Astrocyte (in vitro differentiated cells and primary cell): ENCODE measurements at regions not wholly inside any gene's neighbourhood (a gene's known extent, or its start where the extent isn't known, plus 50 kb on each side); places are given as distances from the start of the nearest gene placed in this dataset.

Source experiments
- DNase-seq: peaks from one replicate; pipeline ENCODE4 v3.0.0-alpha.2; 2010; ENCODE audit warnings: low read depth
- FAIRE-seq: peaks from 2 replicates; lab custom pipeline; 2011; peaks lifted over from hg19 to GRCh38; lab: Jason Lieb, UNC
- H2AFZ ChIP-seq: 2 replicates; pipeline ENCODE4 v1.6.0; 2012; ENCODE audit warnings: low read depth, low read length, inconsistent platforms
- H3K27ac ChIP-seq: 2 replicates; pipeline ENCODE4 v1.5.1; 2011; ENCODE audit warnings: low read depth, low read length, inconsistent platforms
- H3K27me3 ChIP-seq: 2 replicates; pipeline ENCODE4 v1.6.0; 2011; ENCODE audit warnings: low read length, inconsistent platforms; ENCODE audit not compliant: insufficient read depth
- H3K36me3 ChIP-seq: 2 replicates; pipeline ENCODE4 v1.5.1; 2011; ENCODE audit warnings: low read length, inconsistent platforms; ENCODE audit not compliant: insufficient read depth
- H3K4me1 ChIP-seq: 2 replicates; pipeline ENCODE4 v1.5.1; 2011; ENCODE audit warnings: low read length, inconsistent platforms; ENCODE audit not compliant: insufficient read depth
- H3K4me2 ChIP-seq: 2 replicates; pipeline ENCODE4 v1.6.0; 2012; ENCODE audit warnings: low read length, inconsistent platforms
- H3K4me3 ChIP-seq: 2 replicates; pipeline ENCODE4 v1.5.1; 2011; ENCODE audit warnings: low read depth, mild to moderate bottlenecking, low read length, inconsistent platforms; ENCODE audit not compliant: insufficient read depth
- H3K79me2 ChIP-seq: 2 replicates; pipeline ENCODE4 v1.6.0; 2012; ENCODE audit warnings: mild to moderate bottlenecking, low read length, inconsistent platforms; ENCODE audit not compliant: insufficient read depth
- H3K9ac ChIP-seq: 2 replicates; pipeline ENCODE4 v1.6.0; 2012; ENCODE audit warnings: mild to moderate bottlenecking, low read length, inconsistent platforms
- H3K9me3 ChIP-seq: 2 replicates; pipeline ENCODE4 v1.5.1; 2012; ENCODE audit warnings: low read depth, mild to moderate bottlenecking, low read length, inconsistent platforms; ENCODE audit not compliant: insufficient read depth
- H4K20me1 ChIP-seq: 2 replicates; pipeline ENCODE4 v1.6.0; 2012; ENCODE audit warnings: low read length, inconsistent platforms; ENCODE audit not compliant: insufficient read depth
- H3K27ac Mint-ChIP-seq: one replicate; pipeline ENCODE4 v1.8.0; 2021; ENCODE audit warnings: mild to moderate bottlenecking, mixed read lengths; ENCODE audit not compliant: unreplicated experiment
- H3K27me3 Mint-ChIP-seq: one replicate; pipeline ENCODE4 v1.8.0; 2021; ENCODE audit warnings: low read depth, mixed read lengths; ENCODE audit not compliant: unreplicated experiment
- H3K36me3 Mint-ChIP-seq: one replicate; pipeline ENCODE4 v1.8.0; 2021; ENCODE audit warnings: low read depth, mixed read lengths; ENCODE audit not compliant: unreplicated experiment
- H3K4me1 Mint-ChIP-seq: one replicate; pipeline ENCODE4 v1.8.0; 2021; ENCODE audit warnings: low read depth, mixed read lengths; ENCODE audit not compliant: unreplicated experiment
- H3K4me3 Mint-ChIP-seq: one replicate; pipeline ENCODE4 v1.8.0; 2021; ENCODE audit warnings: mild to moderate bottlenecking, moderate library complexity, mixed read lengths; ENCODE audit not compliant: unreplicated experiment
- H3K9me3 Mint-ChIP-seq: one replicate; pipeline ENCODE4 v1.8.0; 2021; ENCODE audit warnings: mild to moderate bottlenecking, mixed read lengths; ENCODE audit not compliant: unreplicated experiment
- EZH2 ChIP-seq: IDR thresholded peaks from 2 replicates; pipeline ENCODE4 v1.6.1; 2012; ENCODE audit warnings: mild to moderate bottlenecking, low read length, inconsistent platforms; ENCODE audit not compliant: insufficient read depth
- TF ChIP-seq, protein P1 (sequence below): IDR thresholded peaks from 2 replicates; pipeline ENCODE4 v1.5.1; 2011; ENCODE audit warnings: low read depth, mild to moderate bottlenecking, inconsistent platforms, low read length, moderate library complexity; ENCODE audit not compliant: insufficient read depth

DNA sequence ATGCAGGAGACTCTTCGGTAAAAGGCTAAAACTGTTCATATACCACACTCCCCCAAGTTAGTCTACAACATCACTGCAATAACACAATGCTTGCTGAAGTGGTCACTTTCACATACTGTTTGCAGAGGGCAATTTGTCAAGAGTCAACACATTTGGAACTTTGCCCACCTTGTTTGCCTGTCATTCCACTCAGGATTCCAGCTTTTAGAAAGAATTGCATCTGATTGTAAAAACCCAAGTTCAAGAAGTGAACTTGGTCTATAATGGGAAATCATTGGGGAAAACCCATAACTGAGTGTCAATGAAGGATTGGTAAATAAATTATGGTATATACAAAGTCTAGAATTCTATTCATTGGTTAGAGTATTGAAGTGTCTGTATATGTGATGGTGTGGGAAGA lies 120.5 kb downstream of the GADD45G start:
- Histone ChIP-seq H3K4me3 (no peak overlapping the region), H3K27ac (no peak overlapping the region)

DNA sequence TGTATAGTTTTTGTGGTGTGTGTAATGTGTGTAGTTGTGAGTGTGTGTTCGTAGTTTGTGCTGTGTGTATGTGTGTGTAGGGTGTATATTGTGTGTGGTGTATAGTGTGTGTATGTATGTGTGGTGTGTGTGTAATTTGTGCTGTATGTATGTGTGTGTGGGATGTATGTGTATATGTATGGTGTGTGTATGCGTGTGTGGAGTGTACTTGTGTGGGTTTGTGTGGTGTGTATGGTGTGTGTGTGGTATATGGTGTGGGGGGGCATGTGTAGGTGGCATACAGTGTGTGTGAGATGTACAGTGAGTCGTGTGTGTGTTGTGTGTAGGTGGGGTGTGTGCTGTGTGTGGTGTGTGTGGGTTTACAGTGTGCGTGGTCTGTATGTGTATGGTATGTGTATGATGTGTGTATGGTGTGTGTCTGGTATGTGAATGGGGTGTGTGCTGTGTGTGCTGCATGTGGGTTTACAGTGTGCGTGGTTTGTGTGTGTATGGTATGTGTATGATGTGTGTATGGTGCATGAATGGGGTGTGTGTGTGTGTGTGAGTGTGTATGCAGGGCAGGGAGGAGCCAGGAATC lies 125.2 kb downstream of the GADD45G start:
- H2AFZ ChIP-seq: no peak overlapping the region
- DNase-seq: no peak
- H3K79me2 ChIP-seq: no peaks in the 10 kb centered on the region
- no peaks in the 10 kb centered on the region for H4K20me1 ChIP-seq
- peak overlapping the region; percentile 22 for H3K4me2 ChIP-seq
- Mint-ChIP-seq H3K4me1 (peaks cover 14% of the 10 kb centered on the region), H3K27ac (no peak overlapping the region), H3K36me3 (no peaks in the 10 kb centered on the region), H3K27me3 (peaks cover 43% of the 10 kb centered on the region), H3K4me3 (no peak overlapping the region), H3K9me3 (peaks cover 2% of the 10 kb centered on the region)
- H3K27ac ChIP-seq: no peak overlapping the region
- H3K9ac ChIP-seq: no peak overlapping the region
- TF ChIP-seq, protein P1, sequence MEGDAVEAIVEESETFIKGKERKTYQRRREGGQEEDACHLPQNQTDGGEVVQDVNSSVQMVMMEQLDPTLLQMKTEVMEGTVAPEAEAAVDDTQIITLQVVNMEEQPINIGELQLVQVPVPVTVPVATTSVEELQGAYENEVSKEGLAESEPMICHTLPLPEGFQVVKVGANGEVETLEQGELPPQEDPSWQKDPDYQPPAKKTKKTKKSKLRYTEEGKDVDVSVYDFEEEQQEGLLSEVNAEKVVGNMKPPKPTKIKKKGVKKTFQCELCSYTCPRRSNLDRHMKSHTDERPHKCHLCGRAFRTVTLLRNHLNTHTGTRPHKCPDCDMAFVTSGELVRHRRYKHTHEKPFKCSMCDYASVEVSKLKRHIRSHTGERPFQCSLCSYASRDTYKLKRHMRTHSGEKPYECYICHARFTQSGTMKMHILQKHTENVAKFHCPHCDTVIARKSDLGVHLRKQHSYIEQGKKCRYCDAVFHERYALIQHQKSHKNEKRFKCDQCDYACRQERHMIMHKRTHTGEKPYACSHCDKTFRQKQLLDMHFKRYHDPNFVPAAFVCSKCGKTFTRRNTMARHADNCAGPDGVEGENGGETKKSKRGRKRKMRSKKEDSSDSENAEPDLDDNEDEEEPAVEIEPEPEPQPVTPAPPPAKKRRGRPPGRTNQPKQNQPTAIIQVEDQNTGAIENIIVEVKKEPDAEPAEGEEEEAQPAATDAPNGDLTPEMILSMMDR: no peak
- no peak for TF ChIP-seq EZH2
- no peak for FAIRE-seq
- H3K4me1 ChIP-seq: peaks cover 5% of the 10 kb centered on the region
- peaks cover 3% of the 10 kb centered on the region for H3K27me3 ChIP-seq
- no peak overlapping the region for H3K4me3 ChIP-seq
- H3K9me3 ChIP-seq: no peaks in the 10 kb centered on the region
- H3K36me3 ChIP-seq: no peaks in the 10 kb centered on the region

More for the DNA sequence above, 120.5 kb downstream of the GADD45G start:
- H3K9ac ChIP-seq: no peak overlapping the region
- H3K9me3 ChIP-seq: no peaks in the 10 kb centered on the region
- peaks cover 39% of the 10 kb centered on the region for H3K27me3 Mint-ChIP-seq
- H3K27me3 ChIP-seq: no peaks in the 10 kb centered on the region
- H2AFZ ChIP-seq: no peak overlapping the region
- H3K4me3 Mint-ChIP-seq: no peak overlapping the region
- peaks cover 5% of the 10 kb centered on the region for H3K4me1 ChIP-seq
- H3K36me3 ChIP-seq: no peaks in the 10 kb centered on the region
- H3K4me1 Mint-ChIP-seq: peaks cover 5% of the 10 kb centered on the region
- no peaks in the 10 kb centered on the region for H3K36me3 Mint-ChIP-seq
- FAIRE-seq (no peak), DNase-seq (no peak)
- H3K79me2 ChIP-seq: no peaks in the 10 kb centered on the region
- H4K20me1 ChIP-seq: no peaks in the 10 kb centered on the region
- H3K4me2 ChIP-seq: no peak overlapping the region
- peaks cover 8% of the 10 kb centered on the region for H3K9me3 Mint-ChIP-seq
- TF ChIP-seq, protein P1: no peak
- TF ChIP-seq EZH2: no peak
- no peak overlapping the region for H3K27ac Mint-ChIP-seq

DNA sequence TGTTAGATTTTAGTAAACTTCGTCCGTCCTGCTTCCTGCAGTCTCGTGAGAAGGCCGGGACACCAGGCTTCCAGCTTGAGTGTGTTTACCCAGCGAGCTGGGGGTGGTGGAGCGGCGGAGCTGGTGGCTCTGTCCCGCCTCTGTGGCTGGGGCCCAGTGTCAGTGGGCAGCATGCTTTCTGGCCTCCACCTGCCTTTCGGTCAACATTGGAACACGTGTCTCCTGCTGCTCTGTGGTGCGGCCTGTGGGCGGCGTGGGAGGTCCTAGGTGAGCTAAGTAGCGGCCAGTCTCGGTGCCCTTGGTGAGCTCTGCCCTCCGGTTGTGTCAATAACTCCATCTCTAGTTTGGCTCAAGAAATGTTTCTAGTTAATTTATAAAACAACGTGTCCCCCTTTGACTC lies 125.9 kb downstream of the GADD45G start:
- H3K4me1 ChIP-seq: peaks cover 5% of the 10 kb centered on the region
- H3K27me3 ChIP-seq: peaks cover 5% of the 10 kb centered on the region
- DNase-seq (no peak), FAIRE-seq (no peak)
- no peak overlapping the region for H2AFZ ChIP-seq
- no peak overlapping the region for H3K27ac ChIP-seq
- Mint-ChIP-seq H3K9me3 (peaks cover 2% of the 10 kb centered on the region), H3K36me3 (no peaks in the 10 kb centered on the region), H3K4me1 (peaks cover 14% of the 10 kb centered on the region), H3K4me3 (no peak overlapping the region), H3K27ac (no peak overlapping the region), H3K27me3 (peaks cover 46% of the 10 kb centered on the region)
- no peaks in the 10 kb centered on the region for H4K20me1 ChIP-seq
- no peaks in the 10 kb centered on the region for H3K36me3 ChIP-seq
- H3K79me2 ChIP-seq: no peaks in the 10 kb centered on the region
- TF ChIP-seq, protein P1: no peak
- TF ChIP-seq EZH2: no peak
- H3K4me2 ChIP-seq: no peak overlapping the region
- no peak overlapping the region for H3K4me3 ChIP-seq
- no peak overlapping the region for H3K9ac ChIP-seq
- no peaks in the 10 kb centered on the region for H3K9me3 ChIP-seq
